HCEC 1CT (cell line): ENCODE measurements at regions not wholly inside any gene's neighbourhood (a gene's known extent, or its start where the extent isn't known, plus 50 kb on each side); places are given as distances from the start of the nearest gene placed in this dataset.

ENCODE experiments used
- DNase-seq: peaks from one replicate; pipeline ENCODE4 v3.0.0-alpha.2; 2017

DNA sequence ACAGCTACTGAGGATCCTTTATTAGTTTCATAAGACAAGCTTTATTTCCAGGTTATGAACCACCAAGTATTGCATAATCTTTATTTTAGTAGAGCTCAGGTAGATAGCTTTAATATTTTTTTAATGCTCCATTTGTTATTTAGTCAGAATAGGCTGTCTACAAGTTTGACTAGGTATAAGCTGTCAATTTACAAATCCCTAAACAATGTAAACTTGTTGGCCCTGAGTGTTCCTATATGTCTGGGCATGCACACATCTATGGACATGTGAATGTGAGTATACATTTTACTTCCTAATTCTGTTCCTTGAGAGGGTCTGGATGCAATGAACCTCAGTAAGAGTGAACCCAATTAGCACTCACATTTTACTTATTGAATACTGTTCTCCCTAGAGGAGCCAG, 722.2 kb upstream of the PTPRD start:
- no peak for DNase-seq

GRCh38 chr9:11338130-11338529, 725.3 kb upstream of the PTPRD start:
- no peak for DNase-seq

GRCh38 chr9:11340654-11341053, 727.9 kb upstream of the PTPRD start:
- DNase-seq: no peak

DNA sequence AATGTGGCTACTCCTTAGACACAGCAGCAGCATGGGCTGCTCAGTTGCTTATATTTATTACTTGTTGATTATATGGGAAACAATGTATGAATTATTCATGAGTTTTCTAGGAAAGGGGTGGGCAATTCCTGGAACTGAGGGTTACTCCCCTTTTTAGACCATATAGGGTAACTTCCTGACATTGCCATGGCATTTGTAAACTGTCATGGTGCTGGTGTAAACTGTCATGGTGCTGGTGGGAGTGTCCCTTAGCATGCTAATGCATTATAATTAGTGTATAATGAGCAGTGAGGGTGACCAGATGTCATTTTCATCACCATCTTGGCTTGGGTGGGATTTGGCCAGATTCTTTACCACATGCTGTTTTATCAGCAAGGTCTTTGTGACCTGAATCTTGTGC, 734.6 kb upstream of the PTPRD start:
- no peak for DNase-seq

- DNase-seq: no peak
These were observed 735.6 kb upstream of the PTPRD start for GRCh38 chr9:11348366-11348765.

GRCh38 chr9:11349187-11349586, 736.4 kb upstream of the PTPRD start:
- no peak for DNase-seq

DNA sequence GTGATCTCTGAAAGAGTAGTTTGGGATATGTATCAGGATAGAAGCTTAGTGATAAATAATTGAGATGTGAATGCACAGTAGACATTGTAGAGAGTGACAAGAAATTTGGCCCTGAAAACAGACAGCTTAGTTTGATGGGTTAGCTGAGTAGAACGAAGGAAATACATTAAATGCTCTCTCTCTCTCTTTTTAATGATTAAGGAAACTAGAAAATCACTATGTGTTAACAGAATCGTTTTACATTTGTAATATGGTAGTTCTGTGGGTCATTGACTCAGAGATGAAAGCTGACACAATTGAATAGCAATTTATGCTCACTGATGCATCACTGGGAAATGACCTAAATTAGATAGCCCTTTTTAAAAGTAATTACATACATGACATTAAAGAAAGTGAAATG, 739.8 kb upstream of the PTPRD start:
- DNase-seq: no peak

DNA sequence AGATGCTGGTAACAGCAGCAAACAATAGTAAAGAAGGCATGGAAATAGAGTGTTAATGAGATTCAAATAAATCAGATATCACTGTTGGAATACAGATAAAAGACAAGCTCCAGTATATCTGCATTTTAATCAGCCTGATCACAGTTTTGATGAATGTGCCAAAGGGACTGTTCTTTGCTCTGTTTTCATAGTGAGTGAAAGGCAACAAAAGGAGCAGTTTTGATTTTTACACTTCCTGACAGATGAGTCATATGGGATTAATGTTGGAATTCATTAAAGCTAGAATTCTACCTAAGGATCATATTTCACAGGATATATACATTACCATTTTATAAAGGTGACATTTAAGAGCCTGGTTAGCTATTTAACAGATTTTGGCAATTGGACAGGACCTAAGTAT, 743.3 kb upstream of the PTPRD start:
- no peak for DNase-seq

GRCh38 chr9:11366585-11367129, 753.9 kb upstream of the PTPRD start:
- DNase-seq: no peak

- no peak for DNase-seq
These were observed 762.1 kb upstream of the PTPRD start for GRCh38 chr9:11374926-11375325.

DNA sequence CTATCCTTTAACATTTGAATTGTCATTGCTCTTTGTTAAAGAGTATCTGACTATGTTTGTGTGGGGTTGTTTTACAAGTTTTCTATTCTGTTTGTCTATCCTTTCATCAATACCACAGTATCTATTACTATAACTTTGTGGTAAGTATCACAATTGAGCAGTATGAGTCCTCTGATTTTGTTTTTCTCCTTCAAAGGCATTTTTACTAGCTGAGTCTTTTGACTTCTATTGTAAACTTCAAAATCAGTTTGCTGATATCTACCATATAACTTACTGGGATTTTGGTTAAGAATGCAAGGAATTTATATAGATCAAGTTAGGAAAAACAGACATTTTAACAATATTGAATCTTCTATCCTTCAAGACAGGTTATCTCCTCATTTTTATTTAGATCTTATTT, 789.8 kb upstream of the PTPRD start:
- DNase-seq: no peak

DNA sequence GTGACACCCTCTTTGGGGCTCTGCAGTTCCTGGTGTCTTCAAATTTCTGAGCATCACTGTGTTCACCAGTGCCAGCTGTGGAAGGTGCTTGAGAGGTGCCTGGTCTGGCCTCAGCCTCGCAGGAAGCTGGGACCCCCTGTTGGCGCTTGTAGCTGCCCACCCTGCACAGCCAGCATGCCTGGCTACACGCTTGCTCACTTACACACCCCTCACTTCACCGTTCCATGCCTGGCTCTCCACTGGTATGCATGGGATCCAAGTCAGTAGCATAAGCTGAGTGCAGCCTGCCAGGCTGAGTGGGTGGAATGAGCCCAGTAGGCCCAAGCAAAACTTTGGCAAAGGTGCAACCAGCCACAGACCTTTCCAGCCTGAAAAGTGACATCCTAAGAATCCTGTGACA, 801.4 kb upstream of the PTPRD start:
- no peak for DNase-seq

- no peak for DNase-seq
These were observed 805.0 kb upstream of the PTPRD start for GRCh38 chr9:11417782-11418181.

DNA sequence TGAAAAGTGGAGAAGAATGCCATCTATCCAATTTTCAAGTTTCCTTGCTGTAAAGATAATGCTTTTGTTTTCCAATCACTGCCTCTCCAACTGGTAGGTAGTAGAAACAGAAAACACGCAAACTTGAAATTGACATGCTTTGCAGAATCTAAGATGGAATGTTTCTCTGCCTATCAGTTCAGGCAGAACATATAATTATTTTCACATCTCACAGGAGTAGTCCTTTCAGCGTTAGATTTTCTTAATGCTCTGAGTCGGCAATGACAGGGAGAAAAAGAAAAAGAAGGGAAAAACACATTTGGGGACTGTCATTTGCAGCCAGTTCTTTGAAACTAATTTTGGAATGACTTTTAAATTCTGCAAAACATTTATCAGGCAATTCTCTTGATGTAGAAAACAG, 818.7 kb upstream of the PTPRD start:
- no peak for DNase-seq

DNA sequence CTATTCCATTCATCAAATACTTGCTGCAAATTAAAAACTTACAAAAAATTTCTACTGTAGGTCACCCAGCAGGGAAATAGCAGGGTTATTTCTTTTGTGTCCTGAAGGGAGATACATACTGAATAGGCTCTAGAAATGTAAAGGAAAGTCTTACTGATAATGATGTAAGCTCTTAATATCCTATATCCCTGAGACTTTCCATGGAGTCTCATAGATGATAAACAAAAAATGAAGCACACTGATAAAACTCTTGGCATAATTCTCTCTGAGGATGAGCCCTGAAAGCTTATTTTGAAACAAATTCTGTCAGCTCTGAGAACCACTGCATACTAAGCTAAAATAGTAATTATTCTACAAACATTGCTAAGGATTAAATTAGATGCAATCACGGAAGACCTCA, 819.6 kb upstream of the PTPRD start:
- DNase-seq: no peak

GRCh38 chr9:11443631-11444030, 830.8 kb upstream of the PTPRD start:
- DNase-seq: no peak

- DNase-seq: no peak
These were observed 845.3 kb upstream of the PTPRD start for GRCh38 chr9:11457825-11458790.

DNA sequence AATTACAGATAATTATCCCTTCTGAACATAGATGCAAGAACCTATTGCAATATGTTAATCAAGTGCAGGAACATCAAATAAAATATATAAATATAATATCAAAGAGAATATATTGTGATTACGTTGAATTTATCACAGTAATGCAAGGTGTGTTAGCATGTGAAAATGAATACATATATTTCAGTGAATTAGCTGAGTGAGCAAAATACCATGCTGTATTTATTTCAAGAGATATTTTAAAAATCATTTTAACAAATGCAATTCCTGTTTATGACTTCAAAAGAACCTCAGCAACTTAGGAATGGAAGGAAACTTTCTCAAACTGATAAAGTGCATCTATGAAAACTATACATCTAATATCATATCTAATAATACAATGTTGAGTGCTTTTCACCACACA, 856.9 kb upstream of the PTPRD start:
- DNase-seq: no peak

- no peak for DNase-seq
These were observed 858.5 kb upstream of the PTPRD start for GRCh38 chr9:11471321-11471720.

GRCh38 chr9:11500780-11501179, 888.0 kb upstream of the PTPRD start:
- DNase-seq: no peak

DNA sequence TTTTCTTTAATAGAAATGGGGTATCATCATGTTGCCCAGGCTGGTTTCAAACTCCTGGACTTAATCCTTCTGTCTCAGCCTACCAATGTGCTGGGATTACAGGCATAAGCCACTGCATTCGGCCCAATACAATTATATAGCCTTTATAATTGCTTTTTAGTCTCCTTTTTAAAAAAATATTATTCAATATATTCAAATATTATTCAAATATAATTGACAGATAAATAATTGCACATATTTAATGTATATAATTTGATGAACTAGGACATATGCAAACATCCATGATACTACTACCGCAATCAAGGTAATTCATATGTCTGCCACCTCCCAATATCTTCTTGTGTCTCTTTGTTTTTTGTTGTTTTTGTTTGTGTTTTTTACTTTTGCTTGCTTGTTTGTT, 894.2 kb upstream of the PTPRD start:
- no peak for DNase-seq

- DNase-seq: no peak
These were observed 924.8 kb upstream of the PTPRD start for GRCh38 chr9:11537566-11537965.

DNA sequence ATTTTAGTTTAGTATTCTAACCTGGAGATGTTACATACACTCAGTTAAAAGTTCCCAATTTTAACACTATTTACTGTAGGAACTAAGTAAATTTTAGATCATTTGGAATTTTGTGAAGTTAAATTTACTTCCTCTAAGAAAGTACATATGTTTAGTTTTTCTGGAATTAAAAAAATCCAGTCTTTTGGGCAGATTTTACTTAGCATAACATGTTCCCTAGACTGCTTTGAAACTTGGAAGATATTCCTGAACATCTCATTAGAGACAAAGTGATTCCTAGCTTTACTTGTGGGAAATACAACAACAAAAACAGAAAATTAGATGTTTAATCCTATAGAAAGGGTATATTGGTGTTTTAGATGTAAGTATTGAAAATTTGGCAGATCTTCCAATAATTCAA, 930.0 kb upstream of the PTPRD start:
- DNase-seq: no peak

DNA sequence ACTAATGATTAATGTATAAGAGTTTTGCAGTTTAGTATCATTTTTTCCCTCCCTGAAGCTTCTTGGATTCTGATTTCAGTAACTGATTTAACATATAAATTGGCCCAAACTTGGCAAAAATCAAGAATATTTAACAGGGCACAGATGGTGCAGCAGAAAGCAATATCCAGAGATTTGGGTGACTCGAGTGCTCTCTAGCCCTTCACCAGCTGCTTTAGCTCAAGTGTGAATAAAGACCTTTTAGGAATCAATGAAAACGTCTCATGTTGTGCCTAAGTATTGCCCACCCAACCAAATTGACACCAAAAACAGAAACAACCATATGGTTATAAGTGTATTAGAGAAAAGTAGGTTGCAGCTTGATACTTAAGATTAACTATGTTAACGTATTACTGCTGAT, 933.4 kb upstream of the PTPRD start:
- DNase-seq: no peak

- no peak for DNase-seq
These were observed 936.6 kb upstream of the PTPRD start for GRCh38 chr9:11549311-11549794.
